Mesendoderm (in vitro differentiated cells): ENCODE measurements at regions not wholly inside any gene's neighbourhood (a gene's known extent, or its start where the extent isn't known, plus 50 kb on each side); places are given as distances from the start of the nearest gene placed in this dataset.
"Not testable (repeated sequence)": the region's sequence is repeated elsewhere in the genome, so short reads cannot be mapped to it uniquely, and the experiment has no call there.

Experiments
- DNase-seq: peaks from one replicate; pipeline ENCODE4 v3.0.0; 2013
- H2AK5ac ChIP-seq: 2 replicates; pipeline ENCODE4 v1.6.1; 2013; ENCODE audit warnings: low read length, inconsistent platforms
- H2BK120ac ChIP-seq: 2 replicates; pipeline ENCODE4 v1.6.1; 2013; ENCODE audit warnings: low read depth, mild to moderate bottlenecking, low read length, moderate library complexity, mixed read lengths
- H2BK15ac ChIP-seq: replicated peaks from 2 replicates; pipeline ENCODE4 v1.6.1; 2013; ENCODE audit warnings: low read depth, mild to moderate bottlenecking, moderate library complexity
- H2BK5ac ChIP-seq: 2 replicates; pipeline ENCODE4 v1.6.1; 2013; ENCODE audit warnings: low read length, inconsistent platforms
- H3K18ac ChIP-seq: 2 replicates; pipeline ENCODE4 v1.6.1; 2013; ENCODE audit warnings: mild to moderate bottlenecking, low read length, mixed read lengths
- H3K23ac ChIP-seq: one replicate; pipeline ENCODE4 v1.6.1; 2013; ENCODE audit warnings: low read length
- H3K27ac ChIP-seq: 2 replicates; pipeline ENCODE4 v1.5.1; 2013; ENCODE audit warnings: low read depth, mild to moderate bottlenecking, inconsistent platforms, low read length, moderate library complexity
- H3K27me3 ChIP-seq: 2 replicates; pipeline ENCODE4 v1.6.1; 2013; ENCODE audit warnings: low read length, control low read depth, mild to moderate bottlenecking, inconsistent platforms; ENCODE audit not compliant: insufficient read depth, poor library complexity
- H3K36me3 ChIP-seq: 2 replicates; pipeline ENCODE4 v1.6.1; 2013; ENCODE audit warnings: low read length, inconsistent platforms; ENCODE audit not compliant: control insufficient read depth, insufficient read depth
- H3K4ac ChIP-seq: one replicate; pipeline ENCODE4 v1.6.1; 2013; ENCODE audit warnings: low read depth, mild to moderate bottlenecking, low read length, moderate library complexity
- H3K4me1 ChIP-seq: 2 replicates; pipeline ENCODE4 v1.6.1; 2013; ENCODE audit warnings: low read depth, low read length, inconsistent platforms; ENCODE audit not compliant: control insufficient read depth
- H3K4me2 ChIP-seq: 2 replicates; pipeline ENCODE4 v1.6.1; 2013; ENCODE audit warnings: low read length
- H3K4me3 ChIP-seq: 2 replicates; pipeline ENCODE4 v1.5.1; 2013; ENCODE audit warnings: mild to moderate bottlenecking, low read length
- H3K56ac ChIP-seq: one replicate; pipeline ENCODE4 v1.6.1; 2013; ENCODE audit warnings: low read length
- H3K79me1 ChIP-seq: 2 replicates; pipeline ENCODE4 v1.6.1; 2013; ENCODE audit warnings: low read length, inconsistent platforms
- H3K79me2 ChIP-seq: 2 replicates; pipeline ENCODE4 v1.6.1; 2013; ENCODE audit warnings: mild to moderate bottlenecking, low read length; ENCODE audit not compliant: control insufficient read depth, insufficient read depth
- H3K9ac ChIP-seq: 2 replicates; pipeline ENCODE4 v1.6.1; 2013; ENCODE audit warnings: low read length, inconsistent platforms
- H4K5ac ChIP-seq: one replicate; pipeline ENCODE4 v1.6.1; 2013; ENCODE audit warnings: low read length
- H4K8ac ChIP-seq: one replicate; pipeline ENCODE4 v1.6.1; 2013; ENCODE audit warnings: low read depth, mild to moderate bottlenecking, control low read depth, low read length, moderate library complexity
- WGBS: extraction: QIAGEN DNeasy Blood & Tissue Kit; methylation state at CpG from one replicate; pipeline ENCODE4 v1.1.7; 2013; ENCODE audit warnings: low lambda C conversion rate, missing lambda C conversion rate; ENCODE audit not compliant: insufficient coverage; ENCODE audit errors: extremely low coverage; 5-methylcytosine and 5-hydroxymethylcytosine counted together

DNA sequence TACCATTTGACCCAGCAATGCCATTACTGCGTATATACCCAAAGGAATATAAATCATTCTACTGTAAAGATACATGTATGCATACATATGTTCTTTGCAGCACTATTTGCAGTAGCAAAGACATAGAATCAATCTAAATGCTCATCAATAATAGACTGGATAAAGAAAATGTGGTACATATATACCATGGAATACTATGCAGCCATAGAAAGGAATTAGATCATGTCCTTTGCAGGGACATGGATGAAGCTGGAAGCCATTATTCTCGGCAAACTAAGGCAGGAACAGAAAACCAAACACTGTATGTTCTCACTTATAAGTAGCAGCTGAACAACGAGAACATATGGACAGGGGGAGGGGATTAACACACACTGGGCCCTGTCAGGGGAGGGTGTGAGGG, 54.8 kb upstream of the ZNF30 start:
- not testable (repeated sequence) for H3K9ac ChIP-seq, H3K4ac ChIP-seq, H4K5ac ChIP-seq, H2BK120ac ChIP-seq, H3K23ac ChIP-seq, H3K27ac ChIP-seq, H3K79me1 ChIP-seq, H3K79me2 ChIP-seq, DNase-seq, H3K36me3 ChIP-seq, H3K27me3 ChIP-seq, H3K4me3 ChIP-seq, H3K18ac ChIP-seq, H4K8ac ChIP-seq, H3K4me1 ChIP-seq, H2AK5ac ChIP-seq, H2BK5ac ChIP-seq, H3K4me2 ChIP-seq, H3K56ac ChIP-seq, H2BK15ac ChIP-seq
- WGBS = no CpG with 5 or more reads among the region's 3 CpGs

DNA sequence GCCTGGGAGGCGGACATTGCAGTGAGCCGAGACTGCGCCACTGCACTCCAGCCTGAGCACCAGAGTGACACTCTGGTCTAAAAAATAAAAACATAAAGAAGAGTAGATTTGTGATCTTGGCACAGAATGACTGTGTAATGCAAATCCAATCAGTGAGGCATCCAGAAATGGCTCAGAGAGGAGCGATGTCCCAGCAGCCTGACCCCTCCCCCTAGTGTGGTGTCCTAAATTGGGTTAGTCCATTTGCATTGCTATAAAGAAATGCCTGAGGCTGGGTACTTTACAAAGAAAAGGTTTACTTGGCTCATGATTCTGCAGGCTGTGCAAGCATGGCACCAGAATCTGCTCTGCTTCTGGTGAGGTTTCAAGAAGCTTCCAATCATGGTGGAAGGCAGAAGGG, 59.1 kb upstream of the ZNF30 start:
- H3K18ac ChIP-seq = no peak overlapping the region
- H4K8ac ChIP-seq = no peak overlapping the region
- H3K4ac ChIP-seq = no peak overlapping the region
- no peaks in the 10 kb centered on the region for H3K27me3 ChIP-seq
- no peaks in the 10 kb centered on the region for H3K36me3 ChIP-seq
- no peak overlapping the region for H3K23ac ChIP-seq
- H2BK15ac ChIP-seq = no peak overlapping the region
- H3K27ac ChIP-seq = no peak overlapping the region
- H3K56ac ChIP-seq = no peak overlapping the region
- H4K5ac ChIP-seq = no peak overlapping the region
- no peak overlapping the region for H3K4me2 ChIP-seq
- no peak overlapping the region for H3K9ac ChIP-seq
- H3K4me1 ChIP-seq = no peaks in the 10 kb centered on the region
- WGBS = no CpG with 5 or more reads among the region's 4 CpGs
- no peak for DNase-seq
- no peak overlapping the region for H2AK5ac ChIP-seq
- no peak overlapping the region for H3K4me3 ChIP-seq
- H3K79me1 ChIP-seq = no peaks in the 10 kb centered on the region
- no peaks in the 10 kb centered on the region for H3K79me2 ChIP-seq
- no peak overlapping the region for H2BK120ac ChIP-seq
- H2BK5ac ChIP-seq = no peak overlapping the region

DNA sequence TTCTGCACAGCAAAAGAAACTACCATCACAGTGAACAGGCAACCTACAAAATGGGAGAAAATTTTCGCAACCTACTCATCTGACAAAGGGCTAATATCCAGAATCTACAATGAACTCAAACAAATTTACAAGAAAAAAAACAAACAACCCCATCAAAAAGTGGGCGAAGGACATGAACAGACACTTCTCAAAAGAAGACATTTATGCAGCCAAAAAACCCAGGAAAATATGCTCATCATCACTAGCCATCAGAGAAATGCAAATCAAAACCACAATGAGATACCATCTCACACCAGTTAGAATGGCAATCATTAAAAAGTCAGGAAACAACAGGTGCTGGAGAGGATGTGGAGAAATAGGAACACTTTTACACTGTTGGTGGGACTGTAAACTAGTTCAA, 61.5 kb upstream of the ZNF30 start:
- H2BK15ac ChIP-seq, H3K79me2 ChIP-seq, H2BK5ac ChIP-seq, H2BK120ac ChIP-seq, H2AK5ac ChIP-seq, H3K36me3 ChIP-seq, H3K4me3 ChIP-seq, H3K56ac ChIP-seq, H3K27me3 ChIP-seq, H3K23ac ChIP-seq, H3K9ac ChIP-seq, H3K18ac ChIP-seq, H3K4ac ChIP-seq, H4K8ac ChIP-seq, H3K27ac ChIP-seq, H3K4me2 ChIP-seq, H3K79me1 ChIP-seq, H3K4me1 ChIP-seq, H4K5ac ChIP-seq, DNase-seq: not testable (repeated sequence)
- no CpG with 5 or more reads among the region's 2 CpGs for WGBS

DNA sequence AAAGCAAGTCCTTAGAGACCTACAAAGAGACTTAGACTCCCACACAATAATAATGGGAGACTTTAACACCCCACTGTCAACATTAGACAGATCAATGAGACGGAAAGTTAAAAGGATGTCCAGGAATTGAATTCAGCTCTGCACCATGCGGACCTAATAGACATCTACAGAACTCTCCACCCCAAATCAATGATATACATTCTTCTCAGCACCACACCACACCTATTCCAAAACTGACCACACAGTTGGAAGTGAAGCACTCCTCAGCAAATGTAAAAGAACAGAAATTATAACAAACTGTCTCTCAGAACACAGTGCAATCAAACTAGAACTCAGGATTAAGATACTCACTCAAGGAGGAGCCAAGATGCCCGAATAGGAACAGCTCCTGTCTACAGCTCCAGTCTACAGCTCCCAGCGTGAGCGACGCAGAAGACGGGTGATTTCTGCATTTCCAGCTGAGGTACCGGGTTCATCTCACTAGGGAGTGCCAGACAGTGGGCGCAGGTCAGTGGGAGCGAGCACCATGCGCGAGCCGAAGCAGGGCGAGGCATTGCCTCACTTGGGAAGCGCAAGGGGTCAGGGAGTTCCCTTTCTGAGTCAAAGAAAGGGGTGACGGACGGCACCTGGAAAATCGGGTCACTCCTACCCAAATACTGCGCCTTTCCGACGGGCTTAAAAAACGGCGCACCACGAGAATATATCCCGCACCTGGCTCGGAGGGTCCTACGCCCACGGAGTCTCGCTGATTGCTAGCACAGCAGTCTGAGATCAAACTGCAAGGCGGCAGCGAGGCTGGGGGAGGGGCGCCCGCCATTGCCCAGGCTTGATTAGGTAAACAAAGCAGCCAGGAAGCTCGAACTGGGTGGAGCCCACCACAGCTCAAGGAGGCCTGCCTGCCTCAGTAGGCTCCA, 66.6 kb upstream of the ZNF30 start:
- DNase-seq, H3K4ac ChIP-seq, H3K18ac ChIP-seq, H2BK5ac ChIP-seq, H3K23ac ChIP-seq, H3K4me2 ChIP-seq, H4K8ac ChIP-seq, H3K4me1 ChIP-seq, H3K36me3 ChIP-seq, H3K79me2 ChIP-seq, H3K4me3 ChIP-seq, H4K5ac ChIP-seq, H2AK5ac ChIP-seq, H3K27ac ChIP-seq, H3K79me1 ChIP-seq, H3K27me3 ChIP-seq, H2BK120ac ChIP-seq, H2BK15ac ChIP-seq: not testable (repeated sequence)
- no CpG with 5 or more reads among the region's 34 CpGs for WGBS
- H3K56ac ChIP-seq = peak overlapping the region; percentile 70
- peak overlapping the region; percentile 32 for H3K9ac ChIP-seq

DNA sequence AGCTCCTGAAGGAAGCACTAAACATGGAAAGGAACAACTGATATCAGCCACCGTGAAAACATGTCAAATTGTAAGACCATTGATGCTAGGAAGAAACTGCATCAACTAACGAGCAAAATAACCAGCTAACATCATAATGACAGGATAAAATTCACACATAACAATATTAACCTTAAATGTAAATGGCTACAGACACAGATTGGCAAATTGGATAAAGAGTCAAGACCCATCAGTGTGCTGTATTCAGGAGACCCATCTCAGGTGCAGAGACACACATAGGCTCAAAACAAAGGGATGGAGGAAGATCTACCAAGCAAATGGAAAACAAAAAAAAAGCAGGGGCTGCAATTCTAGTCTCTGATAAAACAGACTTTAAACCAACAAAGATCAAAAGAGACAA, 67.4 kb upstream of the ZNF30 start:
- H3K56ac ChIP-seq, H4K8ac ChIP-seq, H3K4me3 ChIP-seq, H2AK5ac ChIP-seq, H3K23ac ChIP-seq, H3K4me1 ChIP-seq, H2BK120ac ChIP-seq, H3K4ac ChIP-seq, H3K27ac ChIP-seq, H2BK5ac ChIP-seq, H3K36me3 ChIP-seq, H3K4me2 ChIP-seq, H2BK15ac ChIP-seq, H3K9ac ChIP-seq, DNase-seq, H4K5ac ChIP-seq, H3K18ac ChIP-seq, H3K27me3 ChIP-seq, H3K79me2 ChIP-seq, H3K79me1 ChIP-seq: not testable (repeated sequence)
- WGBS = no CpG with 5 or more reads among the region's 2 CpGs

DNA sequence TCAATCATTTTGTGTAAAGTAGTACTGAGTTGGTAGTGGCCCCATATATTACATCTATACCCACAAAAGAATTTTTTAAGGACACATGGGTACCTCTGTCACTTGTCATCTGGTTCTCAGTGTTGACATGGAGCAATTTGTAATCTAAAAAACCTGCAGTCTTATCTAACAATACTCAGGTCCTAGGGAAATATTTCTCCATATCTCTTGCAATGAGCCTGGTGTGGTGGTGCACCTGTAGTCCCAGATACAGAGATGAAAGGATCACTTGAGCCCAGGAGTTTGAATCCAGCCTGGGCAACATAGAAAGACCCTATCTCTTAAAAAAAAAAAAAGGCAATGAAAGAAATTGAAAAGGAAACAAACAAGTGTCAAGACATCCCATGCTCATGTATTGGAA, 70.7 kb upstream of the ZNF30 start:
- Histone ChIP-seq H3K27ac (no peak overlapping the region), H3K79me1 (no peaks in the 10 kb centered on the region), H3K79me2 (no peaks in the 10 kb centered on the region), H2AK5ac (no peak overlapping the region), H3K23ac (no peak overlapping the region), H4K8ac (no peak overlapping the region), H3K4me3 (no peak overlapping the region), H2BK120ac (no peak overlapping the region), H3K56ac (no peak overlapping the region), H3K27me3 (no peaks in the 10 kb centered on the region), H3K4ac (no peak overlapping the region), H3K4me1 (no peaks in the 10 kb centered on the region), H3K9ac (no peak overlapping the region), H2BK5ac (no peak overlapping the region), H2BK15ac (no peak overlapping the region), H3K36me3 (no peaks in the 10 kb centered on the region), H4K5ac (no peak overlapping the region), H3K18ac (no peak overlapping the region), H3K4me2 (no peak overlapping the region)
- DNase-seq = no peak
